HCT116 (cell line): ENCODE measurements at regions not wholly inside any gene's neighbourhood (a gene's known extent, or its start where the extent isn't known, plus 50 kb on each side); places are given as distances from the start of the nearest gene placed in this dataset.

Experiments
- ATAC-seq: fragments of 200-7000 bp; cut with Tn5 transposase; 2 replicates; pipeline ENCODE4 v1.9.1; 2020; ENCODE audit warnings: mild to moderate bottlenecking, moderate library complexity
- BruUV-seq: library from RNA; stranded (reverse); fragments of 400-500 nt; replicated peaks from 2 replicates; lab custom pipeline; 2021; lab: Mats Ljungman, UMichigan
- CTCF ChIA-PET: fragments of 300-600 bp; sonication (Branson Sonifier 250); formaldehyde crosslinking; loops from one replicate; lab custom pipeline; 2021; ENCODE audit warnings: antibody characterized with exemption; lab: Charles Lee
- POLR2A ChIA-PET: fragments of 300-600, 350-600 bp; sonication (Branson Sonifier 250); formaldehyde crosslinking; loops from one replicate; lab custom pipeline; 2021; ENCODE audit warnings: antibody characterized with exemption; lab: Charles Lee
- RAD21 ChIA-PET, 2 experiments: fragments of 300-600 bp; sonication (Branson Sonifier 250); formaldehyde crosslinking; loops; one replicate each; lab custom pipeline; 2023; ENCODE audit warnings: low total read pairs in 2 of 2; ENCODE audit not compliant: uncharacterized antibody in 2 of 2, unreplicated experiment in 2 of 2, low non-redundant PET in 1 of 2; lab: Charles Lee
- DNase-seq: peaks from one replicate; pipeline ENCODE4 v3.0.0-alpha.2; 2010; ENCODE audit warnings: low read depth, low spot score
- H2AFZ ChIP-seq: fragments of 200-600 bp; shearing (Covaris generic), sonication (generic); 2 replicates; pipeline ENCODE4 v1.6.1; 2017; ENCODE audit warnings: low read depth, mixed run types, mixed read lengths, antibody characterized with exemption, low read length; ENCODE audit not compliant: poor library complexity, severe bottlenecking
- H3K27ac ChIP-seq: 2 replicates; pipeline ENCODE4 v1.5.1; 2012; ENCODE audit warnings: low read depth, low read length
- H3K27me3 ChIP-seq: fragments of 200-600 bp; sonication (generic); 2 replicates; pipeline ENCODE4 v1.6.1; 2016; ENCODE audit warnings: mixed run types, low read length, mixed read lengths; ENCODE audit not compliant: insufficient read depth
- H3K36me3 ChIP-seq, 2 experiments: fragments of 200-500 bp in 1 of 2; fragments of 200-600 bp in 1 of 2; sonication (Bioruptor generic) in 1 of 2; sonication (generic) in 1 of 2; 2 replicates each; pipeline versions ENCODE4 v1.5.1 to v1.6.1; 2014 to 2016; ENCODE audit warnings: low read length in 2 of 2, inconsistent platforms in 1 of 2, mixed read lengths in 1 of 2, mixed run types in 1 of 2; ENCODE audit not compliant: insufficient read depth in 2 of 2, control insufficient read depth in 1 of 2
- H3K4me1 ChIP-seq, 2 experiments: fragments of 200-600 bp in 1 of 2; sonication (generic) in 1 of 2; 2 replicates each; pipeline versions ENCODE4 v1.5.1 to v1.6.1; 2012 to 2017; ENCODE audit warnings: low read length in 2 of 2, inconsistent platforms in 1 of 2, mild to moderate bottlenecking in 1 of 2, mixed read lengths in 1 of 2, mixed run types in 1 of 2, moderate library complexity in 1 of 2; ENCODE audit not compliant: insufficient read depth in 2 of 2, control insufficient read depth in 1 of 2
- H3K4me2 ChIP-seq: fragments of 200-600 bp; sonication (generic); 2 replicates; pipeline ENCODE4 v1.6.1; 2017; ENCODE audit warnings: mixed run types, low read length, mixed read lengths
- H3K4me3 ChIP-seq, 2 experiments: fragments of 200-600 bp in 1 of 2; sonication (generic) in 1 of 2; replicated peaks in 1 of 2; 2 replicates each; pipeline ENCODE4 v1.5.1; 2011 to 2016; ENCODE audit warnings: low read length in 2 of 2, control low read depth in 1 of 2, low read depth in 1 of 2, mild to moderate bottlenecking in 1 of 2, mixed read lengths in 1 of 2, mixed run types in 1 of 2
- H3K79me2 ChIP-seq: fragments of 200-600 bp; sonication (generic); 2 replicates; pipeline ENCODE4 v1.6.1; 2017; ENCODE audit warnings: mild to moderate bottlenecking, mixed run types, low read length, moderate library complexity, mixed read lengths; ENCODE audit not compliant: insufficient read depth
- H3K9ac ChIP-seq: fragments of 200-600 bp; sonication (generic); 2 replicates; pipeline ENCODE4 v1.6.1; 2016; ENCODE audit warnings: low read length, mixed read lengths
- H3K9me2 ChIP-seq: fragments of 200-600 bp; sonication (generic), shearing (Covaris generic); 2 replicates; pipeline ENCODE4 v1.6.1; 2017; ENCODE audit warnings: mixed run types, mild to moderate bottlenecking, moderate library complexity; ENCODE audit not compliant: insufficient read depth
- H3K9me3 ChIP-seq, 2 experiments: fragments of 200-500 bp in 1 of 2; fragments of 200-600 bp in 1 of 2; sonication (Bioruptor generic) in 1 of 2; sonication (generic) in 1 of 2; 2 replicates each; pipeline ENCODE4 v1.6.1; 2014 to 2017; ENCODE audit warnings: low read length in 2 of 2, mixed read lengths in 2 of 2, inconsistent platforms in 1 of 2, low read depth in 1 of 2, mild to moderate bottlenecking in 1 of 2, mixed run types in 1 of 2, moderate library complexity in 1 of 2; ENCODE audit not compliant: control insufficient read depth in 1 of 2, insufficient read depth in 1 of 2
- H4K20me1 ChIP-seq: fragments of 200-600 bp; sonication (generic), shearing (Covaris generic); 2 replicates; pipeline ENCODE4 v1.6.1; 2017; ENCODE audit warnings: mixed run types, mild to moderate bottlenecking, moderate library complexity; ENCODE audit not compliant: insufficient read depth
- ATF3 ChIP-seq: IDR thresholded peaks from 2 replicates; pipeline ENCODE4 v1.6.1; 2012
- CBX3 ChIP-seq: IDR thresholded peaks from 2 replicates; pipeline ENCODE4 v1.6.1; 2012; ENCODE audit warnings: low read depth
- CEBPB ChIP-seq: IDR thresholded peaks from 2 replicates; pipeline ENCODE4 v1.6.1; 2012; ENCODE audit warnings: low read depth
- EGR1 ChIP-seq: IDR thresholded peaks from 2 replicates; pipeline ENCODE4 v1.6.1; 2012; ENCODE audit warnings: low read depth
- ELF1 ChIP-seq: IDR thresholded peaks from 2 replicates; pipeline ENCODE4 v1.6.1; 2012; ENCODE audit warnings: low read depth, borderline replicate concordance
- EZH2 ChIP-seq: fragments of 200-600 bp; sonication (generic); IDR thresholded peaks from 2 replicates; pipeline ENCODE4 v1.6.1; 2017; ENCODE audit warnings: antibody characterized with exemption, mixed run types
- EZH2phosphoT487 ChIP-seq: fragments of 200-600 bp; IDR thresholded peaks from 2 replicates; pipeline ENCODE4 v1.6.1; 2018; ENCODE audit warnings: antibody characterized with exemption, borderline replicate concordance
- FOSL1 ChIP-seq: IDR thresholded peaks from 2 replicates; pipeline ENCODE4 v1.6.1; 2012; ENCODE audit warnings: low read depth
- JUND ChIP-seq: IDR thresholded peaks from 2 replicates; pipeline ENCODE4 v1.6.1; 2012
- POLR2A ChIP-seq: IDR thresholded peaks from 2 replicates; pipeline ENCODE4 v1.7.0; 2011; ENCODE audit warnings: borderline replicate concordance; ENCODE audit not compliant: insufficient read depth, insufficient read length; ENCODE audit errors: extremely low read depth
- POLR2AphosphoS5 ChIP-seq: IDR thresholded peaks from 2 replicates; pipeline ENCODE4 v1.6.1; 2011; ENCODE audit warnings: mild to moderate bottlenecking, low read depth, low read length, moderate library complexity
- SRF ChIP-seq: IDR thresholded peaks from 2 replicates; pipeline ENCODE4 v1.6.1; 2012; ENCODE audit warnings: low read depth
- YY1 ChIP-seq: IDR thresholded peaks from 2 replicates; pipeline ENCODE4 v1.6.1; 2011; ENCODE audit warnings: low read length, low read depth, moderate library complexity, mild to moderate bottlenecking; ENCODE audit not compliant: insufficient replicate concordance; ENCODE audit errors: extremely low read depth
- ZBTB33 ChIP-seq: IDR thresholded peaks from 2 replicates; pipeline ENCODE4 v1.6.1; 2011; ENCODE audit warnings: mild to moderate bottlenecking, low read length, moderate library complexity; ENCODE audit not compliant: insufficient replicate concordance; ENCODE audit errors: extremely low read depth
- ZFX ChIP-seq: fragments of 450-650 bp; IDR thresholded peaks from 2 replicates; pipeline ENCODE4 v1.6.1; 2017
- ZNF274 ChIP-seq: fragments of 200-500 bp; sonication (Bioruptor generic); IDR thresholded peaks from 2 replicates; pipeline ENCODE4 v1.6.1; 2014; ENCODE audit warnings: mild to moderate bottlenecking, low read depth, low read length, inconsistent platforms
- intact Hi-C: fragments of 100-400 bp; cut with micrococcal nuclease; formaldehyde crosslinking; loops from 2 replicates; pipeline ENCODE4 v1.10.0; 2022
- TF ChIP-seq, protein P1 (sequence below): IDR thresholded peaks from 2 replicates; pipeline ENCODE4 v1.6.1; 2012

DNA sequence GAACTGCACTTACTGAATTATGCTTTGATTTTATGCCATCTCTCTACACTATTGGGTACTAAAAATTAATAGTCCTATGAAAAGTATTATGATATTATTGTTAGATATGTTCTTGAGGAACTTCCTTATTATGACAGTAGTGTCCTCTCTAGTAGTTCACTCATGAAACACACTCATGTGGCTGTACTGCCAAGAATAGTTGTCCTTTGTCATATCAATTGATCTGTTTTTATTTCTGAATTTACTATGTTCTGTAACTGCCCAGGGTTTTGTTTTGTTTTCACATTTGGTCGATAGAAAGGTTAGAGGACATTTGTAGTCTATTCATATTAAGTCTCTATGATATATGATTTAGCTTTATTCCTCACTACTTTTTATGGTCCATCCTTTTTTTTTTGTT, 215.2 kb downstream of the PPARGC1A start:
- no peak for ATAC-seq
- no peak overlapping the region for H3K27ac ChIP-seq
- peaks cover 9 to 14% of the 10 kb centered on the region in 2 experiments; a peak in 3 of 4 replicates for H3K9me3 ChIP-seq
- TF ChIP-seq ZFX (no peak), JUND (no peak), SRF (no peak), POLR2AphosphoS5 (no peak), YY1 (no peak), EGR1 (no peak), EZH2 (no peak), EZH2phosphoT487 (no peak), CBX3 (no peak), ELF1 (no peak), ATF3 (no peak), ZBTB33 (no peak), CEBPB (no peak), FOSL1 (no peak), ZNF274 (no peak), POLR2A (no peak)
- TF ChIP-seq, protein P1, sequence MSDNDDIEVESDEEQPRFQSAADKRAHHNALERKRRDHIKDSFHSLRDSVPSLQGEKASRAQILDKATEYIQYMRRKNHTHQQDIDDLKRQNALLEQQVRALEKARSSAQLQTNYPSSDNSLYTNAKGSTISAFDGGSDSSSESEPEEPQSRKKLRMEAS, result no peak
- BruUV-seq, result no TSS peak
- H3K4me2 ChIP-seq, result no peak overlapping the region
- H3K36me3 ChIP-seq, result no peaks in the 10 kb centered on the region
- no peak overlapping the region for H3K9ac ChIP-seq
- no peaks in the 10 kb centered on the region for H3K27me3 ChIP-seq
- no peaks in the 10 kb centered on the region for H3K4me1 ChIP-seq
- no peak overlapping the region for H2AFZ ChIP-seq
- no peak overlapping the region for H3K4me3 ChIP-seq
- ChIA-PET CTCF (no interaction called here), RAD21 (no interaction called here), POLR2A (no interaction called here)
- no peak for DNase-seq
- no peaks in the 10 kb centered on the region for H4K20me1 ChIP-seq
- no peaks in the 10 kb centered on the region for H3K79me2 ChIP-seq
- H3K9me2 ChIP-seq, result no peaks in the 10 kb centered on the region
- intact Hi-C loops, result no loop called here
